ENCODE measurements at regions not wholly inside any gene's neighbourhood (a gene's known extent, or its start where the extent isn't known, plus 50 kb on each side); places are given as distances from the start of the nearest gene placed in this dataset.

GRCh38 chr12:17151917-17152316, 546.0 kb upstream of the LMO3 start:
- no peak overlapping the region for H3K27ac Mint-ChIP-seq (ENCODE audit: unreplicated experiment)
- no peak overlapping the region for H3K4me3 Mint-ChIP-seq (ENCODE audit: unreplicated experiment)
- peaks cover 7% of the 10 kb centered on the region for H3K36me3 Mint-ChIP-seq (ENCODE audit: unreplicated experiment)
- H3K9me3 Mint-ChIP-seq (ENCODE audit: unreplicated experiment) = peaks cover 9% of the 10 kb centered on the region
- DNase-seq = no peak
- TF ChIP-seq CTCF (IDR thresholded peaks at IDR 0.05; ENCODE audit: partially characterized antibody, unreplicated experiment) = no peak
- peaks cover 4% of the 10 kb centered on the region for H3K4me1 Mint-ChIP-seq (ENCODE audit: low read depth, unreplicated experiment)
- H3K27me3 Mint-ChIP-seq (ENCODE audit: unreplicated experiment) = no peaks in the 10 kb centered on the region

- no peaks in the 10 kb centered on the region for H3K27me3 Mint-ChIP-seq (ENCODE audit: unreplicated experiment)
- H3K9me3 Mint-ChIP-seq (ENCODE audit: unreplicated experiment) = peaks cover 5% of the 10 kb centered on the region
- no peak for DNase-seq
- no peak for TF ChIP-seq CTCF (IDR thresholded peaks at IDR 0.05; ENCODE audit: partially characterized antibody, unreplicated experiment)
- H3K4me3 Mint-ChIP-seq (ENCODE audit: unreplicated experiment) = no peak overlapping the region
- H3K27ac Mint-ChIP-seq (ENCODE audit: unreplicated experiment) = peak overlapping the region; percentile 33
- peaks cover 7% of the 10 kb centered on the region for H3K36me3 Mint-ChIP-seq (ENCODE audit: unreplicated experiment)
- peaks cover 4% of the 10 kb centered on the region for H3K4me1 Mint-ChIP-seq (ENCODE audit: low read depth, unreplicated experiment)
These were observed 542.7 kb upstream of the LMO3 start for GRCh38 chr12:17148706-17149105.

GRCh38 chr12:17142856-17143255, 536.9 kb upstream of the LMO3 start:
- H3K27ac Mint-ChIP-seq (ENCODE audit: unreplicated experiment) = no peak overlapping the region
- H3K9me3 Mint-ChIP-seq (ENCODE audit: unreplicated experiment) = no peaks in the 10 kb centered on the region
- DNase-seq = no peak
- H3K27me3 Mint-ChIP-seq (ENCODE audit: unreplicated experiment) = no peaks in the 10 kb centered on the region
- TF ChIP-seq CTCF (IDR thresholded peaks at IDR 0.05; ENCODE audit: partially characterized antibody, unreplicated experiment) = no peak
- no peaks in the 10 kb centered on the region for H3K36me3 Mint-ChIP-seq (ENCODE audit: unreplicated experiment)
- no peak overlapping the region for H3K4me3 Mint-ChIP-seq (ENCODE audit: unreplicated experiment)
- H3K4me1 Mint-ChIP-seq (ENCODE audit: low read depth, unreplicated experiment) = no peaks in the 10 kb centered on the region

- no peak for TF ChIP-seq CTCF (IDR thresholded peaks at IDR 0.05; ENCODE audit: partially characterized antibody, unreplicated experiment)
- no peak for DNase-seq
- no peaks in the 10 kb centered on the region for H3K4me1 Mint-ChIP-seq (ENCODE audit: low read depth, unreplicated experiment)
- no peaks in the 10 kb centered on the region for H3K9me3 Mint-ChIP-seq (ENCODE audit: unreplicated experiment)
- H3K36me3 Mint-ChIP-seq (ENCODE audit: unreplicated experiment) = no peaks in the 10 kb centered on the region
- no peak overlapping the region for H3K27ac Mint-ChIP-seq (ENCODE audit: unreplicated experiment)
- H3K27me3 Mint-ChIP-seq (ENCODE audit: unreplicated experiment) = no peaks in the 10 kb centered on the region
- H3K4me3 Mint-ChIP-seq (ENCODE audit: unreplicated experiment) = no peak overlapping the region
These were observed 534.0 kb upstream of the LMO3 start for GRCh38 chr12:17139931-17140330.

GRCh38 chr12:17137396-17137795, 531.4 kb upstream of the LMO3 start:
- Mint-ChIP-seq H3K4me1 (ENCODE audit: low read depth, unreplicated experiment) (no peaks in the 10 kb centered on the region), H3K4me3 (ENCODE audit: unreplicated experiment) (no peak overlapping the region), H3K27ac (ENCODE audit: unreplicated experiment) (no peak overlapping the region), H3K27me3 (ENCODE audit: unreplicated experiment) (no peaks in the 10 kb centered on the region), H3K36me3 (ENCODE audit: unreplicated experiment) (no peaks in the 10 kb centered on the region), H3K9me3 (ENCODE audit: unreplicated experiment) (no peaks in the 10 kb centered on the region)
- DNase-seq = no peak
- no peak for TF ChIP-seq CTCF (IDR thresholded peaks at IDR 0.05; ENCODE audit: partially characterized antibody, unreplicated experiment)
